Kidney epithelial cell (primary cell): ENCODE measurements at regions not wholly inside any gene's neighbourhood (a gene's known extent, or its start where the extent isn't known, plus 50 kb on each side); places are given as distances from the start of the nearest gene placed in this dataset.

Experiments
- DNase-seq: peaks from one replicate; pipeline ENCODE4 v3.0.0-alpha.2; 2010; ENCODE audit warnings: low read depth
- H3K27me3 ChIP-seq: 2 replicates; pipeline ENCODE4 v1.6.0; 2011; ENCODE audit warnings: low read length; ENCODE audit not compliant: control insufficient read depth, insufficient read depth
- H3K36me3 ChIP-seq: 2 replicates; pipeline ENCODE4 v1.5.1; 2011; ENCODE audit warnings: low read length; ENCODE audit not compliant: control insufficient read depth, insufficient read depth
- H3K4me3 ChIP-seq: 2 replicates; pipeline ENCODE4 v1.5.1; 2011; ENCODE audit warnings: low read depth, mild to moderate bottlenecking, control low read depth, low read length
- TF ChIP-seq, protein P1 (sequence below): IDR thresholded peaks from 2 replicates; pipeline ENCODE4 v1.5.1; 2011; ENCODE audit warnings: mild to moderate bottlenecking, moderate library complexity, low read length, control low read depth, inconsistent platforms; ENCODE audit not compliant: insufficient read depth, poor library complexity, severe bottlenecking

DNA sequence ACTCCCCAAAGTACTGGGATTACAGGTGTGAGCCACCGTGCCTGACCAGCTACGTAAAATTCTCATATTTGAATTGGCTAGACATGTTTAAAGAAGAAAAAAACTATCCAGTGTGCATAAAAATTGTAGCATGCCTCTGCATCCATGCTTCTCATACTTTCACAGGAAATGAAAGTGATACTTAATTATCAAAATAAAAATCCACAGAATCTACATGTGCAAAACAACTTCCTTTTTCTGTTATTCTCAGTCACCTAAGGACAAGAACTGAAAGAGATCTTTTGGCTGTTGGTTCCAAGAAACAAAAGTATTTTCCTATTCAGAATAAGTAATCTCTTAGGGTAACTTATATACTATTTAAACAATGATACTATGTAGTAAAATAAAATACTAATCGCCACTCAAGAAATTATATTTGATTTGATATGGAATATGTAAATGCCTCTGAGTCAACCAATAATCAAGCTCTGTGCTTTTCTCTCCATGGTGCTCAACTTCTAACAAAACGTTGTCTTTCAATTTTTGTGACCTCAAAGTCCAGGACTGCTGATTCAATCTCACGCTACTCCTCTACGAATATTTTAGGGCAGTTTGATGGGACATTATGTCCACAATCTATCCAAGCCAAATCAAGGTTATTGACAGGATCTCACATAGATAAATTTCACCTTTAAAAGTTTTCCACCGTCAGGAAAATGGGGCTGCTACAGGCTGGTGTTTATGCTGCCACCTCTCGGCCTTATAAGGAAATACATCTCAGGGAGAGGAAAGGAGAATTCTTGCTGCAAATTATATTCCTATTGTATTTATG lies 102.7 kb downstream of the ZNF281 start:
- H3K4me3 ChIP-seq: no peak overlapping the region
- TF ChIP-seq, protein P1, sequence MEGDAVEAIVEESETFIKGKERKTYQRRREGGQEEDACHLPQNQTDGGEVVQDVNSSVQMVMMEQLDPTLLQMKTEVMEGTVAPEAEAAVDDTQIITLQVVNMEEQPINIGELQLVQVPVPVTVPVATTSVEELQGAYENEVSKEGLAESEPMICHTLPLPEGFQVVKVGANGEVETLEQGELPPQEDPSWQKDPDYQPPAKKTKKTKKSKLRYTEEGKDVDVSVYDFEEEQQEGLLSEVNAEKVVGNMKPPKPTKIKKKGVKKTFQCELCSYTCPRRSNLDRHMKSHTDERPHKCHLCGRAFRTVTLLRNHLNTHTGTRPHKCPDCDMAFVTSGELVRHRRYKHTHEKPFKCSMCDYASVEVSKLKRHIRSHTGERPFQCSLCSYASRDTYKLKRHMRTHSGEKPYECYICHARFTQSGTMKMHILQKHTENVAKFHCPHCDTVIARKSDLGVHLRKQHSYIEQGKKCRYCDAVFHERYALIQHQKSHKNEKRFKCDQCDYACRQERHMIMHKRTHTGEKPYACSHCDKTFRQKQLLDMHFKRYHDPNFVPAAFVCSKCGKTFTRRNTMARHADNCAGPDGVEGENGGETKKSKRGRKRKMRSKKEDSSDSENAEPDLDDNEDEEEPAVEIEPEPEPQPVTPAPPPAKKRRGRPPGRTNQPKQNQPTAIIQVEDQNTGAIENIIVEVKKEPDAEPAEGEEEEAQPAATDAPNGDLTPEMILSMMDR: peak; percentile 83
- H3K27me3 ChIP-seq: no peaks in the 10 kb centered on the region
- no peak for DNase-seq
- no peaks in the 10 kb centered on the region for H3K36me3 ChIP-seq

- H3K4me3 ChIP-seq: no peak overlapping the region
- TF ChIP-seq, protein P1: no peak
- DNase-seq: no peak
These were observed 104.0 kb downstream of the ZNF281 start for GRCh38 chr1:200305806-200306205.

GRCh38 chr1:200304171-200304570 lies 105.7 kb downstream of the ZNF281 start:
- H3K27me3 ChIP-seq: no peaks in the 10 kb centered on the region
- H3K36me3 ChIP-seq: no peaks in the 10 kb centered on the region
- H3K4me3 ChIP-seq: no peak overlapping the region
- TF ChIP-seq, protein P1: no peak
- no peak for DNase-seq

More at GRCh38 chr1:200305806-200306205, 104.0 kb downstream of the ZNF281 start:
- Histone ChIP-seq H3K27me3 (no peaks in the 10 kb centered on the region), H3K36me3 (no peaks in the 10 kb centered on the region)

- Histone ChIP-seq H3K4me3 (peak overlapping the region; percentile 46), H3K27me3 (no peaks in the 10 kb centered on the region), H3K36me3 (no peaks in the 10 kb centered on the region)
- no peak for DNase-seq
- TF ChIP-seq, protein P1: no peak
These were observed 106.9 kb downstream of the ZNF281 start for GRCh38 chr1:200302921-200303290.

GRCh38 chr1:200302192-200302920 lies 107.5 kb downstream of the ZNF281 start:
- DNase-seq: no peak
- peak overlapping the region; percentile 46 for H3K4me3 ChIP-seq
- no peaks in the 10 kb centered on the region for H3K36me3 ChIP-seq
- TF ChIP-seq, protein P1: no peak
- no peaks in the 10 kb centered on the region for H3K27me3 ChIP-seq

DNA sequence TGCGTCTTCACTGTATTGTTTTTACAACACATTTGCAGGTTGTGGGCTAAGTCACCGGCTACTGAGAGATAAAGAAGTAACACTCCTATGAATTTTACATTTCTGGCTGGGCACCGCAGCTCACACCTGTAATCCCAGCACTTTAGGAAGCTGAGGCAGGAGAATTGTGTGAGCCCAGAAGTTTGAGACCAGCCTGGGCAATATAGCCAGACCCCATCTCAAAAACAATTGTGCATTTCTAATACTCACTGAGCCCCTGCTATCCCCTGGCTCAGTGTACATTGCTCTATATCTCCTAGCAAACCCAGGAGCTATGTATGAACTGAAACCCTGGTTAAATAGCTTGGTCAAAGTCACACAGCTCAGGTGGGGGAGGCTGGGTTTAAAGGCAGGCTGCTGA lies 108.7 kb downstream of the ZNF281 start:
- no peak for DNase-seq
- Histone ChIP-seq H3K4me3 (no peak overlapping the region), H3K36me3 (no peaks in the 10 kb centered on the region), H3K27me3 (no peaks in the 10 kb centered on the region)
- TF ChIP-seq, protein P1: no peak
